ENCODE measurements at regions not wholly inside any gene's neighbourhood (a gene's known extent, or its start where the extent isn't known, plus 50 kb on each side); places are given as distances from the start of the nearest gene placed in this dataset.

DNA sequence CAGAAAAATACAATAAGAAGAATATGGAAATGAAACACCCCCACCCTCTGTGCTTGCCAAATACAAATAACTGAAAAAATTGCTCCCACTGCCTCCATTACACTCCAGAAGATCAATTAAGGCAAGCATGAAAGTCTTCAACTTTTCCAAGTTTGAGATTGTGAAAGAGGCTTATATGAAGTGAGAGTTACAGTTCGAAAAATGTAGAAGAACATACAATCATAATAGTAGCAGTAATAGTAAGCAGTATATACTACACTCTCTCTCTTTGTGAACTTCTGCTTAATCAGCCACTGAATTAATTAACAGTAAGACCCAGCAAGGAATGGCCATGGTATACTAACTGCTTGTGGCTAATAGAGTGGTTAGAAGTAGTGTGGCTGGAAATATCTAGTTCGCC is 923.2 kb downstream of the RPA4 start:
- CTCF ChIA-PET, result no interaction called here
- BruUV-seq (replicated peaks), result no TSS peak
- no peak for DNase-seq (ENCODE audit: low read depth, low spot score)

More for the DNA sequence above, 923.2 kb downstream of the RPA4 start:
- intact Hi-C loops (cut with micrococcal nuclease), result no loop called here
- no peaks in the 10 kb centered on the region for H3K27me3 ChIP-seq (ENCODE audit: insufficient read depth, low read length)
- no peaks in the 10 kb centered on the region for H3K4me1 ChIP-seq (ENCODE audit: control insufficient read depth in 1 of 2, insufficient read depth in 2 of 2, low read length in 2 of 2)
- no peak overlapping the region for H3K4me3 ChIP-seq (replicated peaks in 1 of 2; ENCODE audit: low read depth in 1 of 2, low read length in 2 of 2)
- no peak for ATAC-seq
- no peak overlapping the region for H3K9ac ChIP-seq (ENCODE audit: low read length)
- POLR2A ChIA-PET, result no interaction called here
- no peak overlapping the region for H2AFZ ChIP-seq (ENCODE audit: low read depth, low read length, poor library complexity, severe bottlenecking)
- H3K9me2 ChIP-seq (ENCODE audit: insufficient read depth), result no peaks in the 10 kb centered on the region
- no peak for TF ChIP-seq YY1 (IDR thresholded peaks at IDR 0.05; ENCODE audit: extremely low read depth, insufficient replicate concordance, low read depth, low read length)
- TF ChIP-seq, protein P1, sequence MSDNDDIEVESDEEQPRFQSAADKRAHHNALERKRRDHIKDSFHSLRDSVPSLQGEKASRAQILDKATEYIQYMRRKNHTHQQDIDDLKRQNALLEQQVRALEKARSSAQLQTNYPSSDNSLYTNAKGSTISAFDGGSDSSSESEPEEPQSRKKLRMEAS (IDR thresholded peaks at IDR 0.05), result no peak
- no peak for TF ChIP-seq FOSL1 (IDR thresholded peaks at IDR 0.05; ENCODE audit: low read depth)
- TF ChIP-seq, protein P2, sequence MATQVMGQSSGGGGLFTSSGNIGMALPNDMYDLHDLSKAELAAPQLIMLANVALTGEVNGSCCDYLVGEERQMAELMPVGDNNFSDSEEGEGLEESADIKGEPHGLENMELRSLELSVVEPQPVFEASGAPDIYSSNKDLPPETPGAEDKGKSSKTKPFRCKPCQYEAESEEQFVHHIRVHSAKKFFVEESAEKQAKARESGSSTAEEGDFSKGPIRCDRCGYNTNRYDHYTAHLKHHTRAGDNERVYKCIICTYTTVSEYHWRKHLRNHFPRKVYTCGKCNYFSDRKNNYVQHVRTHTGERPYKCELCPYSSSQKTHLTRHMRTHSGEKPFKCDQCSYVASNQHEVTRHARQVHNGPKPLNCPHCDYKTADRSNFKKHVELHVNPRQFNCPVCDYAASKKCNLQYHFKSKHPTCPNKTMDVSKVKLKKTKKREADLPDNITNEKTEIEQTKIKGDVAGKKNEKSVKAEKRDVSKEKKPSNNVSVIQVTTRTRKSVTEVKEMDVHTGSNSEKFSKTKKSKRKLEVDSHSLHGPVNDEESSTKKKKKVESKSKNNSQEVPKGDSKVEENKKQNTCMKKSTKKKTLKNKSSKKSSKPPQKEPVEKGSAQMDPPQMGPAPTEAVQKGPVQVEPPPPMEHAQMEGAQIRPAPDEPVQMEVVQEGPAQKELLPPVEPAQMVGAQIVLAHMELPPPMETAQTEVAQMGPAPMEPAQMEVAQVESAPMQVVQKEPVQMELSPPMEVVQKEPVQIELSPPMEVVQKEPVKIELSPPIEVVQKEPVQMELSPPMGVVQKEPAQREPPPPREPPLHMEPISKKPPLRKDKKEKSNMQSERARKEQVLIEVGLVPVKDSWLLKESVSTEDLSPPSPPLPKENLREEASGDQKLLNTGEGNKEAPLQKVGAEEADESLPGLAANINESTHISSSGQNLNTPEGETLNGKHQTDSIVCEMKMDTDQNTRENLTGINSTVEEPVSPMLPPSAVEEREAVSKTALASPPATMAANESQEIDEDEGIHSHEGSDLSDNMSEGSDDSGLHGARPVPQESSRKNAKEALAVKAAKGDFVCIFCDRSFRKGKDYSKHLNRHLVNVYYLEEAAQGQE (IDR thresholded peaks at IDR 0.05; ENCODE audit: low read depth), result no peak
- no peak for TF ChIP-seq EZH2phosphoT487 (IDR thresholded peaks at IDR 0.05; ENCODE audit: borderline replicate concordance)
- TF ChIP-seq ZNF274 (IDR thresholded peaks at IDR 0.05; ENCODE audit: low read depth, low read length), result no peak
- TF ChIP-seq, protein P3, sequence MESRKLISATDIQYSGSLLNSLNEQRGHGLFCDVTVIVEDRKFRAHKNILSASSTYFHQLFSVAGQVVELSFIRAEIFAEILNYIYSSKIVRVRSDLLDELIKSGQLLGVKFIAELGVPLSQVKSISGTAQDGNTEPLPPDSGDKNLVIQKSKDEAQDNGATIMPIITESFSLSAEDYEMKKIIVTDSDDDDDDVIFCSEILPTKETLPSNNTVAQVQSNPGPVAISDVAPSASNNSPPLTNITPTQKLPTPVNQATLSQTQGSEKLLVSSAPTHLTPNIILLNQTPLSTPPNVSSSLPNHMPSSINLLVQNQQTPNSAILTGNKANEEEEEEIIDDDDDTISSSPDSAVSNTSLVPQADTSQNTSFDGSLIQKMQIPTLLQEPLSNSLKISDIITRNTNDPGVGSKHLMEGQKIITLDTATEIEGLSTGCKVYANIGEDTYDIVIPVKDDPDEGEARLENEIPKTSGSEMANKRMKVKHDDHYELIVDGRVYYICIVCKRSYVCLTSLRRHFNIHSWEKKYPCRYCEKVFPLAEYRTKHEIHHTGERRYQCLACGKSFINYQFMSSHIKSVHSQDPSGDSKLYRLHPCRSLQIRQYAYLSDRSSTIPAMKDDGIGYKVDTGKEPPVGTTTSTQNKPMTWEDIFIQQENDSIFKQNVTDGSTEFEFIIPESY (IDR thresholded peaks at IDR 0.05; ENCODE audit: extremely low read depth, insufficient replicate concordance, low read length), result no peak
- no peak for TF ChIP-seq SP1 (IDR thresholded peaks at IDR 0.05; ENCODE audit: low read depth)
- TF ChIP-seq ZFX (IDR thresholded peaks at IDR 0.05), result no peak
- no peak for TF ChIP-seq EGR1 (IDR thresholded peaks at IDR 0.05; ENCODE audit: low read depth)
- no peak for TF ChIP-seq RAD21 (IDR thresholded peaks at IDR 0.05; ENCODE audit: low read depth)
- TF ChIP-seq JUND (IDR thresholded peaks at IDR 0.05), result no peak
- no peak for TF ChIP-seq TCF7L2 (IDR thresholded peaks at IDR 0.05; ENCODE audit: borderline replicate concordance, extremely low read depth, insufficient read depth, insufficient read length)
- TF ChIP-seq SIN3A (IDR thresholded peaks at IDR 0.05; ENCODE audit: low read depth), result no peak
- TF ChIP-seq POLR2AphosphoS5 (IDR thresholded peaks at IDR 0.05; ENCODE audit: low read depth, low read length), result no peak
- no peak for TF ChIP-seq ELF1 (IDR thresholded peaks at IDR 0.05; ENCODE audit: borderline replicate concordance, low read depth)
- no peak for TF ChIP-seq ATF3 (IDR thresholded peaks at IDR 0.05)
- TF ChIP-seq CEBPB (IDR thresholded peaks at IDR 0.05; ENCODE audit: low read depth), result no peak
- TF ChIP-seq SRF (IDR thresholded peaks at IDR 0.05; ENCODE audit: low read depth), result no peak
- no peak for TF ChIP-seq CBX3 (IDR thresholded peaks at IDR 0.05; ENCODE audit: low read depth)
- no peaks in the 10 kb centered on the region for H3K79me2 ChIP-seq (ENCODE audit: insufficient read depth, low read length)
- H3K4me2 ChIP-seq (ENCODE audit: low read length), result no peak overlapping the region
- H3K27ac ChIP-seq (ENCODE audit: low read depth, low read length), result no peak overlapping the region
- RAD21 ChIA-PET (ENCODE audit: low non-redundant PET in 1 of 2, low total read pairs in 2 of 2, uncharacterized antibody in 2 of 2, unreplicated experiment in 2 of 2), result no interaction called here
- no peaks in the 10 kb centered on the region for H3K36me3 ChIP-seq (ENCODE audit: control insufficient read depth in 1 of 2, insufficient read depth in 2 of 2, low read length in 2 of 2)
- H3K9me3 ChIP-seq (ENCODE audit: control insufficient read depth in 1 of 2, insufficient read depth in 1 of 2, low read depth in 1 of 2, low read length in 2 of 2), result no peaks in the 10 kb centered on the region
- H4K20me1 ChIP-seq (ENCODE audit: insufficient read depth), result no peaks in the 10 kb centered on the region

Data from HCT116 (cell line).